ENCODE measurements at regions not wholly inside any gene's neighbourhood (a gene's known extent, or its start where the extent isn't known, plus 50 kb on each side); places are given as distances from the start of the nearest gene placed in this dataset.

DNA sequence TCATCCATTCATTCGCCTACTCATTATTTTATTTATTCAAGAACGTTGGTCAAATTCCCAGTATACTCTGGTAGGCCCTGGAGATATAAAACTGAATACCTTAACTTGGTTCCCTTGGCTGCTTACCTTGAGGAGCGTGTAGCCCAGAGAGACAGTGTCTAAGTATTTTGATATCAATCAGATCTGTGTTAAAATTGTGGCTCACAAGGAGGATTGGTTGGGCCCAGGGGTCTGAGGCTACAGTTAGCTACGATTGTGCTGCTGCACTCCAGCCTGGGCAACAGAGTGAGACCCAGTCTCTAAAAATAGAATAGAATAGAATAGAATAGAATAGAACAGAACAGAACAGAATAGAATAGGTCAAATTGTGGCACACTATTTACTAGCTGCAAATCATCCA, 438.4 kb downstream of the ADAMTS20 start:
- no peak overlapping the region for H3K27ac ChIP-seq (ENCODE audit: low read depth, low read length)
- H3K27me3 ChIP-seq (ENCODE audit: insufficient read depth, low read length): no peaks in the 10 kb centered on the region
- no peak overlapping the region for H2AFZ ChIP-seq (ENCODE audit: low read depth, low read length, poor library complexity, severe bottlenecking)
- intact Hi-C loops (cut with micrococcal nuclease): no loop called here
- no peaks in the 10 kb centered on the region; a peak in 1 of 4 replicates for H3K4me1 ChIP-seq (ENCODE audit: control insufficient read depth in 1 of 2, insufficient read depth in 2 of 2, low read length in 2 of 2)
- no peak overlapping the region for H3K4me3 ChIP-seq (replicated peaks in 1 of 2; ENCODE audit: low read depth in 1 of 2, low read length in 2 of 2)
- TF ChIP-seq, protein P1, sequence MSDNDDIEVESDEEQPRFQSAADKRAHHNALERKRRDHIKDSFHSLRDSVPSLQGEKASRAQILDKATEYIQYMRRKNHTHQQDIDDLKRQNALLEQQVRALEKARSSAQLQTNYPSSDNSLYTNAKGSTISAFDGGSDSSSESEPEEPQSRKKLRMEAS (IDR thresholded peaks at IDR 0.05): no peak
- no peak for TF ChIP-seq YY1 (IDR thresholded peaks at IDR 0.05; ENCODE audit: extremely low read depth, insufficient replicate concordance, low read depth, low read length)
- no peak for TF ChIP-seq ZNF274 (IDR thresholded peaks at IDR 0.05; ENCODE audit: low read depth, low read length)
- no peak overlapping the region for H3K4me2 ChIP-seq (ENCODE audit: low read length)
- no TSS peak for BruUV-seq (replicated peaks)
- POLR2A ChIA-PET: no interaction called here
- no peaks in the 10 kb centered on the region for H3K9me3 ChIP-seq (ENCODE audit: control insufficient read depth in 1 of 2, insufficient read depth in 1 of 2, low read depth in 1 of 2, low read length in 2 of 2)
- ATAC-seq (no peak), DNase-seq (ENCODE audit: low read depth, low spot score) (no peak)
- RAD21 ChIA-PET (ENCODE audit: low non-redundant PET in 1 of 2, low total read pairs in 2 of 2, uncharacterized antibody in 2 of 2, unreplicated experiment in 2 of 2): no interaction called here
- CTCF ChIA-PET: no interaction called here
- no peaks in the 10 kb centered on the region for H3K79me2 ChIP-seq (ENCODE audit: insufficient read depth, low read length)
- no peaks in the 10 kb centered on the region for H3K9me2 ChIP-seq (ENCODE audit: insufficient read depth)
- H4K20me1 ChIP-seq (ENCODE audit: insufficient read depth): no peaks in the 10 kb centered on the region
- no peak overlapping the region for H3K9ac ChIP-seq (ENCODE audit: low read length)
- H3K36me3 ChIP-seq (ENCODE audit: control insufficient read depth in 1 of 2, insufficient read depth in 2 of 2, low read length in 2 of 2): no peaks in the 10 kb centered on the region

DNA sequence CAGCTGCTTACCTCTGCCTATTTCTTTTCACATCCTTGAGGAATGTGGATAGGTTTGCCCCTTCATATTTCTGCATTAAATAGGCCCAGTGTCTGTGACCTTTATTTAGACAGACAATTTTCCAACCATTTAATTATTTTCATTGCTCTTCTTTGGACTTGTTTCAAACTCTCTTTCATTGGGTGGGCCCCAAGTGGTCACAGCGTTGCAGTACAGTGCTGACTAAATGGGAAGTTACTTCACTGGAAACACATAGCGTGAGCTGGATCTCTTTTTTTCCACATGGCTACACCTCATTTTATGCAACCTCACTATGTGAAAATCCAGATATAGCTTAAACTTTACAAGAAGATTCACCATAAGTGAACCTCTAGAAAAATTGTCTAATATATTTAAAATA, 438.9 kb downstream of the ADAMTS20 start:
- Histone ChIP-seq H3K9me3 (ENCODE audit: control insufficient read depth in 1 of 2, insufficient read depth in 1 of 2, low read depth in 1 of 2, low read length in 2 of 2) (no peaks in the 10 kb centered on the region), H3K27me3 (ENCODE audit: insufficient read depth, low read length) (no peaks in the 10 kb centered on the region), H4K20me1 (ENCODE audit: insufficient read depth) (no peaks in the 10 kb centered on the region), H2AFZ (ENCODE audit: low read depth, low read length, poor library complexity, severe bottlenecking) (no peak overlapping the region), H3K27ac (ENCODE audit: low read depth, low read length) (no peak overlapping the region), H3K36me3 (ENCODE audit: control insufficient read depth in 1 of 2, insufficient read depth in 2 of 2, low read length in 2 of 2) (no peaks in the 10 kb centered on the region), H3K9ac (ENCODE audit: low read length) (no peak overlapping the region), H3K4me1 (ENCODE audit: control insufficient read depth in 1 of 2, insufficient read depth in 2 of 2, low read length in 2 of 2) (no peaks in the 10 kb centered on the region; a peak in 1 of 4 replicates), H3K4me3 (replicated peaks in 1 of 2; ENCODE audit: low read depth in 1 of 2, low read length in 2 of 2) (no peak overlapping the region), H3K79me2 (ENCODE audit: insufficient read depth, low read length) (no peaks in the 10 kb centered on the region), H3K4me2 (ENCODE audit: low read length) (no peak overlapping the region), H3K9me2 (ENCODE audit: insufficient read depth) (no peaks in the 10 kb centered on the region)
- intact Hi-C loops (cut with micrococcal nuclease): no loop called here
- no peak for DNase-seq (ENCODE audit: low read depth, low spot score)
- POLR2A ChIA-PET: no interaction called here
- ATAC-seq: no peak
- RAD21 ChIA-PET (ENCODE audit: low non-redundant PET in 1 of 2, low total read pairs in 2 of 2, uncharacterized antibody in 2 of 2, unreplicated experiment in 2 of 2): no interaction called here
- CTCF ChIA-PET: no interaction called here
- no TSS peak for BruUV-seq (replicated peaks)
- TF ChIP-seq POLR2AphosphoS5 (IDR thresholded peaks at IDR 0.05; ENCODE audit: low read depth, low read length) (no peak), EGR1 (IDR thresholded peaks at IDR 0.05; ENCODE audit: low read depth) (no peak), SRF (IDR thresholded peaks at IDR 0.05; ENCODE audit: low read depth) (no peak), ZFX (IDR thresholded peaks at IDR 0.05) (no peak), ZNF274 (IDR thresholded peaks at IDR 0.05; ENCODE audit: low read depth, low read length) (no peak)
- TF ChIP-seq, protein P2, sequence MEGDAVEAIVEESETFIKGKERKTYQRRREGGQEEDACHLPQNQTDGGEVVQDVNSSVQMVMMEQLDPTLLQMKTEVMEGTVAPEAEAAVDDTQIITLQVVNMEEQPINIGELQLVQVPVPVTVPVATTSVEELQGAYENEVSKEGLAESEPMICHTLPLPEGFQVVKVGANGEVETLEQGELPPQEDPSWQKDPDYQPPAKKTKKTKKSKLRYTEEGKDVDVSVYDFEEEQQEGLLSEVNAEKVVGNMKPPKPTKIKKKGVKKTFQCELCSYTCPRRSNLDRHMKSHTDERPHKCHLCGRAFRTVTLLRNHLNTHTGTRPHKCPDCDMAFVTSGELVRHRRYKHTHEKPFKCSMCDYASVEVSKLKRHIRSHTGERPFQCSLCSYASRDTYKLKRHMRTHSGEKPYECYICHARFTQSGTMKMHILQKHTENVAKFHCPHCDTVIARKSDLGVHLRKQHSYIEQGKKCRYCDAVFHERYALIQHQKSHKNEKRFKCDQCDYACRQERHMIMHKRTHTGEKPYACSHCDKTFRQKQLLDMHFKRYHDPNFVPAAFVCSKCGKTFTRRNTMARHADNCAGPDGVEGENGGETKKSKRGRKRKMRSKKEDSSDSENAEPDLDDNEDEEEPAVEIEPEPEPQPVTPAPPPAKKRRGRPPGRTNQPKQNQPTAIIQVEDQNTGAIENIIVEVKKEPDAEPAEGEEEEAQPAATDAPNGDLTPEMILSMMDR (IDR thresholded peaks at IDR 0.05 in 2 of 3, conservative IDR thresholded peaks at IDR 0.05 in 1 of 3; ENCODE audit: borderline replicate concordance in 1 of 3, insufficient read depth in 1 of 3, low read depth in 2 of 3, low read length in 2 of 3): 0 out of 6 replicates have a peak, but pooled peaks of 1 of the 3 experiments have one; percentile 11
- TF ChIP-seq, protein P3, sequence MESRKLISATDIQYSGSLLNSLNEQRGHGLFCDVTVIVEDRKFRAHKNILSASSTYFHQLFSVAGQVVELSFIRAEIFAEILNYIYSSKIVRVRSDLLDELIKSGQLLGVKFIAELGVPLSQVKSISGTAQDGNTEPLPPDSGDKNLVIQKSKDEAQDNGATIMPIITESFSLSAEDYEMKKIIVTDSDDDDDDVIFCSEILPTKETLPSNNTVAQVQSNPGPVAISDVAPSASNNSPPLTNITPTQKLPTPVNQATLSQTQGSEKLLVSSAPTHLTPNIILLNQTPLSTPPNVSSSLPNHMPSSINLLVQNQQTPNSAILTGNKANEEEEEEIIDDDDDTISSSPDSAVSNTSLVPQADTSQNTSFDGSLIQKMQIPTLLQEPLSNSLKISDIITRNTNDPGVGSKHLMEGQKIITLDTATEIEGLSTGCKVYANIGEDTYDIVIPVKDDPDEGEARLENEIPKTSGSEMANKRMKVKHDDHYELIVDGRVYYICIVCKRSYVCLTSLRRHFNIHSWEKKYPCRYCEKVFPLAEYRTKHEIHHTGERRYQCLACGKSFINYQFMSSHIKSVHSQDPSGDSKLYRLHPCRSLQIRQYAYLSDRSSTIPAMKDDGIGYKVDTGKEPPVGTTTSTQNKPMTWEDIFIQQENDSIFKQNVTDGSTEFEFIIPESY (IDR thresholded peaks at IDR 0.05; ENCODE audit: extremely low read depth, insufficient replicate concordance, low read length): no peak
